PC-3 (cell line): ENCODE measurements at regions not wholly inside any gene's neighbourhood (a gene's known extent, or its start where the extent isn't known, plus 50 kb on each side); places are given as distances from the start of the nearest gene placed in this dataset.

Source experiments
- EZH2 ChIP-seq: fragments of 300-600 bp; sonication (generic); IDR thresholded peaks from one replicate; pipeline ENCODE4 v1.6.1; 2017; ENCODE audit warnings: antibody characterized with exemption, mild to moderate bottlenecking, low read length; ENCODE audit not compliant: unreplicated experiment
- EZH2phosphoT487 ChIP-seq: fragments of 300-600 bp; sonication (generic); IDR thresholded peaks from 2 replicates; pipeline ENCODE4 v1.6.1; 2018; ENCODE audit warnings: mild to moderate bottlenecking, antibody characterized with exemption, low read length, borderline replicate concordance
- TF ChIP-seq, protein P1 (sequence below): fragments of 300-600 bp; sonication (generic); conservative IDR thresholded peaks from 2 replicates; pipeline ENCODE4 v1.5.1; 2017; ENCODE audit warnings: antibody characterized with exemption, low read depth, mild to moderate bottlenecking, low read length

- TF ChIP-seq EZH2phosphoT487 (no peak), EZH2 (no peak)
- TF ChIP-seq, protein P1, sequence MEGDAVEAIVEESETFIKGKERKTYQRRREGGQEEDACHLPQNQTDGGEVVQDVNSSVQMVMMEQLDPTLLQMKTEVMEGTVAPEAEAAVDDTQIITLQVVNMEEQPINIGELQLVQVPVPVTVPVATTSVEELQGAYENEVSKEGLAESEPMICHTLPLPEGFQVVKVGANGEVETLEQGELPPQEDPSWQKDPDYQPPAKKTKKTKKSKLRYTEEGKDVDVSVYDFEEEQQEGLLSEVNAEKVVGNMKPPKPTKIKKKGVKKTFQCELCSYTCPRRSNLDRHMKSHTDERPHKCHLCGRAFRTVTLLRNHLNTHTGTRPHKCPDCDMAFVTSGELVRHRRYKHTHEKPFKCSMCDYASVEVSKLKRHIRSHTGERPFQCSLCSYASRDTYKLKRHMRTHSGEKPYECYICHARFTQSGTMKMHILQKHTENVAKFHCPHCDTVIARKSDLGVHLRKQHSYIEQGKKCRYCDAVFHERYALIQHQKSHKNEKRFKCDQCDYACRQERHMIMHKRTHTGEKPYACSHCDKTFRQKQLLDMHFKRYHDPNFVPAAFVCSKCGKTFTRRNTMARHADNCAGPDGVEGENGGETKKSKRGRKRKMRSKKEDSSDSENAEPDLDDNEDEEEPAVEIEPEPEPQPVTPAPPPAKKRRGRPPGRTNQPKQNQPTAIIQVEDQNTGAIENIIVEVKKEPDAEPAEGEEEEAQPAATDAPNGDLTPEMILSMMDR, result no peak
Observed at GRCh38 chr6:141666187-141666586, 466.5 kb upstream of the GJE1 start.
